ENCODE measurements at regions not wholly inside any gene's neighbourhood (a gene's known extent, or its start where the extent isn't known, plus 50 kb on each side); places are given as distances from the start of the nearest gene placed in this dataset.

GRCh38 chr2:190742431-190742830 lies 93.5 kb downstream of the NAB1 start:
- H3K4me1 ChIP-seq: peaks cover 0 to 10% (median 6%) of the 10 kb centered on the region in 9 donors
- H3K36me3 ChIP-seq: no peaks in the 10 kb centered on the region
- peaks cover 0 to 7% (median 0%) of the 10 kb centered on the region in 11 donors for H3K9me3 ChIP-seq
- no peak for ATAC-seq
- DNase-seq: no peak
- H3K27me3 ChIP-seq: no peaks in the 10 kb centered on the region
- intact Hi-C loops (cut with DNase I): no loop called here
- no peak overlapping the region for H3K27ac ChIP-seq
- TF ChIP-seq, protein P1, sequence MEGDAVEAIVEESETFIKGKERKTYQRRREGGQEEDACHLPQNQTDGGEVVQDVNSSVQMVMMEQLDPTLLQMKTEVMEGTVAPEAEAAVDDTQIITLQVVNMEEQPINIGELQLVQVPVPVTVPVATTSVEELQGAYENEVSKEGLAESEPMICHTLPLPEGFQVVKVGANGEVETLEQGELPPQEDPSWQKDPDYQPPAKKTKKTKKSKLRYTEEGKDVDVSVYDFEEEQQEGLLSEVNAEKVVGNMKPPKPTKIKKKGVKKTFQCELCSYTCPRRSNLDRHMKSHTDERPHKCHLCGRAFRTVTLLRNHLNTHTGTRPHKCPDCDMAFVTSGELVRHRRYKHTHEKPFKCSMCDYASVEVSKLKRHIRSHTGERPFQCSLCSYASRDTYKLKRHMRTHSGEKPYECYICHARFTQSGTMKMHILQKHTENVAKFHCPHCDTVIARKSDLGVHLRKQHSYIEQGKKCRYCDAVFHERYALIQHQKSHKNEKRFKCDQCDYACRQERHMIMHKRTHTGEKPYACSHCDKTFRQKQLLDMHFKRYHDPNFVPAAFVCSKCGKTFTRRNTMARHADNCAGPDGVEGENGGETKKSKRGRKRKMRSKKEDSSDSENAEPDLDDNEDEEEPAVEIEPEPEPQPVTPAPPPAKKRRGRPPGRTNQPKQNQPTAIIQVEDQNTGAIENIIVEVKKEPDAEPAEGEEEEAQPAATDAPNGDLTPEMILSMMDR (IDR thresholded peaks at IDR 0.05): no peak
- H3K4me3 ChIP-seq: no peak overlapping the region

GRCh38 chr2:190744041-190744440 lies 95.2 kb downstream of the NAB1 start:
- DNase-seq (no peak), ATAC-seq (no peak)
- WGBS, 2 donors: 63 to 70% methylated on average over 2 of the region's 2 CpGs

GRCh38 chr2:190746971-190747761 lies 98.3 kb downstream of the NAB1 start:
- intact Hi-C loops (cut with DNase I): no loop called here
- no peaks in the 10 kb centered on the region for H3K27me3 ChIP-seq
- WGBS, 2 donors: 19 to 26% methylated on average over 3 of the region's 3 CpGs
- no peaks in the 10 kb centered on the region for H3K36me3 ChIP-seq
- no peak for DNase-seq
- H3K4me1 ChIP-seq: peaks cover 0 to 10% (median 6%) of the 10 kb centered on the region in 9 donors
- TF ChIP-seq, protein P1 (IDR thresholded peaks at IDR 0.05): no peak
- ATAC-seq: no peak
- H3K9me3 ChIP-seq: no peaks in the 10 kb centered on the region
- H3K27ac ChIP-seq: no peak overlapping the region
- H3K4me3 ChIP-seq: no peak overlapping the region

More at GRCh38 chr2:190744041-190744440, 95.2 kb downstream of the NAB1 start:
- Histone ChIP-seq H3K9me3 (peaks cover 0 to 7% (median 0%) of the 10 kb centered on the region in 11 donors), H3K36me3 (no peaks in the 10 kb centered on the region), H3K27me3 (no peaks in the 10 kb centered on the region), H3K27ac (no peak overlapping the region), H3K4me3 (no peak overlapping the region), H3K4me1 (peaks cover 0 to 10% (median 6%) of the 10 kb centered on the region in 9 donors)
- TF ChIP-seq, protein P1 (IDR thresholded peaks at IDR 0.05): no peak
- intact Hi-C loops (cut with DNase I): no loop called here

GRCh38 chr2:190748966-190749365 lies 100.1 kb downstream of the NAB1 start:
- WGBS, 2 donors: 92 to 96% methylated on average over 3 of the region's 3 CpGs
- peaks cover 0 to 13% (median 0%) of the 10 kb centered on the region in 11 donors for H3K9me3 ChIP-seq
- H3K4me3 ChIP-seq: no peak overlapping the region
- TF ChIP-seq, protein P1 (IDR thresholded peaks at IDR 0.05): no peak
- no peaks in the 10 kb centered on the region for H3K36me3 ChIP-seq
- no peaks in the 10 kb centered on the region for H3K27me3 ChIP-seq
- intact Hi-C loops (cut with DNase I): no loop called here
- DNase-seq: no peak
- no peak for ATAC-seq
- H3K4me1 ChIP-seq: peaks cover 0 to 10% (median 6%) of the 10 kb centered on the region in 9 donors
- H3K27ac ChIP-seq: no peak overlapping the region
